Cardiac septum (tissue), 1 donor: ENCODE measurements at regions not wholly inside any gene's neighbourhood (a gene's known extent, or its start where the extent isn't known, plus 50 kb on each side); places are given as distances from the start of the nearest gene placed in this dataset.
"Not testable (repeated sequence)": the region's sequence is repeated elsewhere in the genome, so short reads cannot be mapped to it uniquely, and the experiment has no call there.

ENCODE experiments used
- DNase-seq: peaks from one replicate; pipeline ENCODE4 v3.0.0-alpha.2; 2020; ENCODE audit warnings: low spot score
- intact Hi-C: fragments of 100-400 bp; cut with DNase I; formaldehyde crosslinking; loops from one replicate; pipeline ENCODE4 v1.14.0; 2022
- donor health status: DM: no; HTN: no; CAD: no.

DNA sequence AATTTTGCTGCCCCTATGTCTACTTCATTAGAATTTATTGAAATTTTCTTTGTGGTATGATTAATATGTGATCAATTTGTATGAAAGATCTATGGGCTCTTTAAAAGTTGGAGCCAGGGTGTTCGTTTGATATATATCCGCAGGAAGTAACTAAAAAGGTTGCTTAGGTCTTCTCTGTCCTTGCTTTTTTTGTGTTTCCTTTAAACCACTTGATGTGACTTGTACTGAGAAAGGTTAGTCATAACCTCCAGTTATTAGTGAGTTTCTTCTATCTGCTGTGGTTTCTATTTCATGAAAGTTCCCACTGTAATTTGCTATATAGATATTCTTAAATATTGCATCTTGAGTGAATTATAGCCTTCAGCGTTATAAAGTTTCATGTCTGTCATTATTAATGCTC is 585.3 kb upstream of the ARID1B start:
- intact Hi-C loops, result no loop called here

GRCh38 chr6:156191390-156191789 is 585.8 kb upstream of the ARID1B start:
- intact Hi-C loops, DNase-seq: not testable (repeated sequence)

More for the DNA sequence above, 585.3 kb upstream of the ARID1B start:
- DNase-seq, result no peak

GRCh38 chr6:156190270-156190669 is 586.9 kb upstream of the ARID1B start:
- intact Hi-C loops, result no loop called here
- no peak for DNase-seq

DNA sequence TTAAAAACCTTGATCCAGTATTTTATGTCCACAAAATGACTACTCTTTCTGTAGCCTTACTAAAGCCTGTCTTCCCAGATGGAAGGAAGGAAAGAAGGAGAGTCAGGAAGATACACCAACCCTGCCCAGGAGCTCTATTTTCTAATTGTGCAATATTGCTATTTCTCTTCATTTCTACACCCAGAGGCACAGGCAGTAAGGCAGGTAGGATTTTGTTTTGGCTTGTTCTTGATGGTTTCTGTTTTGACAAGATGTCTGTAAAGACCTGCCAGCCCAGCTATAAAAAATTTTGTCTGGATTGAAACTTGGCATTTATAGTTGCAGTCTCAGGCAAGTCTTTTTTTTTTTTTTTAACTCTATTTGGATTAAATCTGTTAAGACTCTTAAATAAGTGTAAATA is 587.5 kb upstream of the ARID1B start:
- intact Hi-C loops, result no loop called here
- DNase-seq, result no peak

DNA sequence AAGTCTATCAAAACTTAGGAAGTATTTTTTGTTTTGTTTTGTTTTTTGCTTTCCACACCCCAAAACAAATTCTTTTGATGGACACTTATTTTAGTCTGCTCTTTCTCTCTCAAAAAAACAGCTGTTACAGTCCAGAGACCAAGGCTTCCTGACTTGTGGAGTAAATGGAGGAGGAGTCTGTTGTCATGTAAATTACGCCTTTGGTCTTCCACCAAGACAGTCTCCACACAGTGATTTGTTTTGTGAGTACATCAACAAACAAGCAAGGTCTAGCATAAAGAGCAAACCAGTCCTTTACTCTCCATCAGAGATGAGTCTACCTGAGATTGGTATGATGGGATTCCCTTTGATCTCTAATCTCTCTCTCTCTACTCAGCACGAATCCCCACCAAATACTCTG is 588.0 kb upstream of the ARID1B start:
- DNase-seq, result no peak
- intact Hi-C loops, result no loop called here

GRCh38 chr6:156185113-156185512 is 592.1 kb upstream of the ARID1B start:
- intact Hi-C loops, result no loop called here
- no peak for DNase-seq

- intact Hi-C loops, result no loop called here
- no peak for DNase-seq
Observed at GRCh38 chr6:156183678-156184077, 593.5 kb upstream of the ARID1B start.

- intact Hi-C loops, result no loop called here
Observed at GRCh38 chr6:156182356-156182755, 594.8 kb upstream of the ARID1B start.

DNA sequence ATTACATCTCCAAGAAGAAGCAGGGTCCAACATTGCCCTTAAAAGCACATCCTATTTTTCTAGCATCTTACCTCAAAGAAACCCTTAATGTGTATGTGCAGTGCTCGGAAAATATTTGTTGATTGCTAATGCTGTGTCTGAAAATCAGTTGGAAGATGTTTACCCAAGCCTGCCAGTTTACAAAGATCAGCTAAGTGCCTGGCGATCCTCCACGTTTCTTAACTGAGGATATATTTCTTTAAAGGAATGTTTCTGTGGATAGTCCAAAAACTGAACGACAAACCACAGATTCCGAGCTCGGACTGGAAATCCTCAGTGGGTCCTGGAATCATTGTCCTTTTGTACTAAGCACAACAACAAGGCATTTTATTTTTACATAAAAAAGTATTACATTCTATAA is 595.7 kb upstream of the ARID1B start:
- no peak for DNase-seq
- intact Hi-C loops, result no loop called here

More at GRCh38 chr6:156182356-156182755, 594.8 kb upstream of the ARID1B start:
- DNase-seq, result no peak

DNA sequence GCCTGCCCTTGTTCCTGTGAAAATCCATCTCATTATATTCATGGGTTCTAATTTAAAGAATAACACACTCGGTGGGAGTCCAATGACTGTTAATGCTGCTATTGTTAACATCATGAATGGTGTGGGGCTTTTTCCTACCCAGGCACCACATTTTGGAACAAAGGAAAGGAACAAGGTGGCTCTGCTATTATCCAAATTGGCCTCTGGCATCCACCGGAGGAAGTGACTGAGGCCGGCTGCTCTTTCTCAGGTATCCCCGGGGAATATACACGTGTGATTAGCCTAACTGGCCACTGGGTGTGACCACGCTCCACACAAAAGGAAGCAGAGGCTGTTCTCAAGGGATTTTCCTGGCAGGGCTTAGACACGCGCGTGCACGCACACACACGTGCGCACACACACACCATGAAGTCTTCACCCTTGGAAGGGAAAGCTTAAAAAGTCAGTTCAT is 601.2 kb upstream of the ARID1B start:
- intact Hi-C loops, result no loop called here
- peak; percentile 83 for DNase-seq

DNA sequence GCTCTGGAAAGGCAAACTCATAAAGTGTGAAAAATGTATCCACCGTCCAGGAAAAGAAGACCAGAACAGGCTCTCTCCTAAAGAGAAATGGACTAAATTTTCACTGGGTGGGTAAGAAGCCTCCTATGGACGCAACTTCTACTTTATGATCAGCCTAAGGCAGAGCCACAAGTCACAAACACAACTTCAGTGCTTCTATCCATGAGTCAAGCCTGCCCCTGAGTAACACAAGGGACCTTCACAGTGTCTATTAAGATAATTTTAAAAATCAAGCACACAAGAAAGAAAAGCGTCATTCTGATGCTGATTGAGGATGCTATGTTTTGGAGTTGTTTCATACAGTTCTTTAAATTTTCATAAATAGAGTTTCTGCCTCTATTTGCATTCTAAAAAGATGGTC is 601.7 kb upstream of the ARID1B start:
- intact Hi-C loops, result no loop called here
- DNase-seq, result no peak

DNA sequence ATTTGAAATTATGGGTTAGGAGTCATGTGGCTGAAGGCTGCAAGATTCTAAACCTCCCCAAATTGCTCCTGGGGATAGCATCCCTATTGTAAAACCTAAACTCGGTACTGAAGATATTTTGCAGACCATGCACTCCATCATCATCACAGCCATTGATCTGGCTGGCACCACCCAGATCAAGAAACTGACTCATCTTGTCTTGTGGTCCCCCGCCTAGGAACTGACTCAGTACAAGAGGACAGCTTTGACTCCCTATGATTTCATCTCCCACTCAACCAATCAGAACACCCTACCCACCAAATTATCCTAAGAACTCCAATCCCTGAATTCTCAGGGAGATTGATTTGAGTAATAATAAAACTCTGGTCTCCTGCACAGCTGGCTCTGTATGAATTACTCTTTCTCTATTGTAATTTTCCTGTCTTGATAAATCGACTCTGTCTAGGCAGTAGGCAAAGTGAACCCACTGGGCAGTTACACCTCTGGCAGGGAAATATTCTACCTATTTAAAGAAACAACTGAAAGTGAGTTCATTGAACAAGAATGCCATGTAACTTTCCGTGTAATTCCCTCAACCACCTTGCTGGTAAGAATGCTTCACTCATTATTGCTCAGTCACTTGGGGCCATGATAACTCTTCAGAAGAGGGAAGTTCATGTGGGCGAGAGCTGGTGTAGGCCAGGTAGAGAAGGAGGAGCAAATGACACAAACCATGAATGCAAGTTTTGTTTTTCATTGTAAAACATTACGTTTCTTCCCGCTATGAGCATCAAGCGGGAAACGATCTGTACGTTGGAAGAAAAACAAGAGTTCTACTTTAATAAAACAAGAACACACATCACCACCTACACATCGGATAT is 602.9 kb upstream of the ARID1B start:
- intact Hi-C loops, result no loop called here
- DNase-seq, result no peak

- intact Hi-C loops, result no loop called here
- DNase-seq, result no peak
Observed at GRCh38 chr6:156169371-156169770, 607.8 kb upstream of the ARID1B start.

- intact Hi-C loops, result no loop called here
- DNase-seq, result peak; percentile 78
Observed at GRCh38 chr6:156167625-156168071, 609.5 kb upstream of the ARID1B start.

GRCh38 chr6:156167016-156167624 is 610.1 kb upstream of the ARID1B start:
- intact Hi-C loops, result no loop called here
- DNase-seq, result no peak

DNA sequence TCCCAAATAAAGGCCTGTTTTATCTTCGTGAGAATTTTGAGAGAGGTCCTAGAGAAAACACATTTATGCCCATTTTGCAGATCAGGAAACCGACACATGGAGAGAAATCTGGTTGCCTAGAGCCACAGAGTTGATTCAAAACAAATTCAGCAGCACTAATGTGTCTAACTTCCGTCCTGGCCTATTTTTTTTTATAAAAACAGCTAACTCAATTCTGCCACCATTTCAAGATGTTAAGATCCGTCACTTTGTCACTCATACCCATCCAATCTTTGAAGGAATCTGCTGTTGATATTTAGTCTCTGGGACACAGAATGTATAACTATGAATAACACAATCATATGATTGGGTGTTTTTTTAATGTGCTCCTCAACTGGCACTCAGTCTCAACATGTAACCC is 611.1 kb upstream of the ARID1B start:
- intact Hi-C loops, result no loop called here

GRCh38 chr6:156164701-156165452 is 612.3 kb upstream of the ARID1B start:
- intact Hi-C loops, result no loop called here
- DNase-seq, result no peak

More for the DNA sequence above, 611.1 kb upstream of the ARID1B start:
- no peak for DNase-seq

DNA sequence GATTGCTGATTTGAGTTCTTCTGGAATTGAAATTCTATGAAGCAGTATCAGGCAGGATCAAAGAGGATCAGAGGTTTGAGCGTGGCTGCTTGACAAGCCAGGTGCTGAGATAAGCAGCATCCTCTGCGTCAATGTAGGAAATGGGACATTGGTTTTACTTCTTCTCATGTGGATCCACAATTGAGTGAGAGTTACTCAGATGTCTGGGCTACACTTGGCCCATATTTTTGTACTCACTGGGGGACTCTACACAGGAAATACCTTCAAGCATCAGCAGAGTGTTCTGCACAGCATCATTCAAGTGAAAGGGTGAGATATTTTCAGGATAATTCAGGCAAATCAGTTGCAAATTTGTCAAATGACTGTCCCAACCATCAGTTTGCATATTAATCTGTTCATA is 613.9 kb upstream of the ARID1B start:
- no peak for DNase-seq
- intact Hi-C loops, result no loop called here

GRCh38 chr6:156161471-156161870 is 615.7 kb upstream of the ARID1B start:
- intact Hi-C loops, result no loop called here
- no peak for DNase-seq

DNA sequence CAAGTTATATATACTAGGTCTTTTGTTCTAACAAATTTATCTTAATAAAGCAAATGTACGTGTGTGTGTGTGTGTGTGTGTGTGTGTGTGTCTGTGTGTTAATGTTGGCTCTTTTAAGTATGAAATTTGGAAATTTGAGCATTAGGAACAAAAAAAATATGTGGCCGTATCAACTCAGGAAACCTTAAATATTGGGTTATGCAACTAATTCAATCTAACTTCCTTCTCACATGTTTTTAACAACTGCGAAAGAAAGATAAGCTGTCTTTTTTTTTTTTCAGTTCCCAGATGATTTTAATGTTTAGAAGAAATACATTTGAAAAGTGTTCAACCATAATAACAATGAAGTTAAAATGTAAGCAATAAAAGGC is 616.4 kb upstream of the ARID1B start:
- DNase-seq, result no peak
- intact Hi-C loops, result no loop called here
